T-helper 1 cell (primary cell): ENCODE measurements at regions not wholly inside any gene's neighbourhood (a gene's known extent, or its start where the extent isn't known, plus 50 kb on each side); places are given as distances from the start of the nearest gene placed in this dataset.
"Not testable (repeated sequence)": the region's sequence is repeated elsewhere in the genome, so short reads cannot be mapped to it uniquely, and the experiment has no call there.

Experiments
- DNase-seq, 5 donors: peaks; one replicate each; pipeline ENCODE4 v3.0.0-alpha.2; 2012 to 2020

DNA sequence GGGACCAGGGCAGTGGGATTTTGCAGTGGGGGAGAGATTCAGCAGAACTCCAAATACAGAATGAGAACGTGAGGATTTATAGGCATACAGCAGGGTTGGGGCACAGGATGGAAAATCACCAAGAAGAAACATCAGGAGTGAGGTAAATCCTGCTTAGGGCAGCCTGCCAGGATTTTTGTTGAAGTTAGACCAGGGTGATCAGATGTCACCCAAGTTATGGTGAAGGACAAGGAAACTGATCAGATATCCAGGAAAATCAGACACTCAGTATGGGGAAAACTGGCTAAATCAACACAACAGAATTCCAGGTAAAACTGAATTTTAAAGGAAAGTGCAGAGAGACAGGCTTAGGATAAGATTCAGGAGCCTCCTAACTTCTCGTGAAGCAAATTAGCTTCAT is 682.4 kb downstream of the TMEM121 start:
- no peak for DNase-seq

GRCh38 chr14:106209755-106210154 is 683.4 kb downstream of the TMEM121 start:
- peak in 3 of 5 donors; percentile 13 to 37 (median 31) for DNase-seq

DNA sequence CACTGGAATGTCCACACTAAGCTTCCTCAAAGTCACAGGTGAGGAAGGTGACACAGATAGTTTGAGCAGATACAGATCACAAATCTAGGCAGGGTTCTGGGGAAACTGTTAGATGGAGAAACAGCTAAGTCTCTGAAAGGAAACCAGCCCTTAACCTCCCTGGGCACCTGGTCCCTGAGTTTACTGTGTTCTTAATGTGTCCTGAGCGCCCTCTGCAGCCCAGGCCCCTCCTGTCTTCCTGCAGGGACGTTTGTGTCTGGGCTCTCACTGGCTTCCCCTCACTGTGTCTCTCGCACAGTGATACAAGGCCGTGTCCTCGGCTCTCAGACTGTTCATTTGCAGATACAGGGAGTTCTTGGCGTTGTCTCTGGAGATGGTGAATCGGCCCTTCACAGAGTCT is 684.3 kb downstream of the TMEM121 start:
- peak in 1 of 5 donors; percentile 8 for DNase-seq

- DNase-seq = no peak
Observed at GRCh38 chr14:106211334-106211900, 685.0 kb downstream of the TMEM121 start.

GRCh38 chr14:106215229-106215628 is 688.8 kb downstream of the TMEM121 start:
- no peak for DNase-seq

DNA sequence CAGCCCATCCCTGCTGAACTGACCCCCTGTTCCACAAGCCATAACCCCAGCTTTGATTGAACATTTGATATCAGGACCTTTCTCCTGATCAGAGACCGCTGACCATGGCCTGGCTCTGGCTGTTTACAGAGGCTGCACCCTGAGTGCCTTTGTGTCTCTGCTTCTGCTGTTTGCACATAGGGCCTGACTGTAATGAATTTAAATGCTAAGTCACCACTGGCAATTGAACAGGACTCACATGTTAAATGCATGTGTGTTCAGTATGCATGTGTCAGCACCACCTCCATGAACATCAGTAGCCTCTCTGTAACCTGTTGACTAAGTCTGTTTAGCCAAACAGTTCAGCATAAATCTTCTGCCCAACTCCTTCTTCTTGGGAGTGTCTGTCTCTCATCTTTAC is 690.3 kb downstream of the TMEM121 start:
- DNase-seq = no peak

DNA sequence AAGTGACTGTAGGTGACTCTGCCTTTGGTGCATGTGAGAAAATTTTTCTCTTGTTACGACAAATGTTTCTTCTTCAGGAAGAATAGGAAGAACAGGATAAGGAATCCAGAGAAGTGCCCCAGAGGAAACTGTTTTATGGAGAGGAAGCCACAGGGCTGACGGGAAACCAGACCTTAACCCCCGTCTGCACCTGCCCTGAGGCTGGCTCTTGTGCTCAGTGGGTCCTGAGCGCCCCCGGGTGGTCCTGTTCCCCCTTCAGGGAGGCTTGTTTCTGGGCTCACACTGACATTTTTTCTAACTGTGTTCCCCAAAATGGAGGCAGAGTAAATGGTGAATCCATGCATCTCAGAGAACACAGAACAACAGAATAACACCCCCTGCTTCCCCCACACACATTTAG is 691.8 kb downstream of the TMEM121 start:
- no peak for DNase-seq

- no peak for DNase-seq
Observed at GRCh38 chr14:106222311-106222710, 695.9 kb downstream of the TMEM121 start.

DNA sequence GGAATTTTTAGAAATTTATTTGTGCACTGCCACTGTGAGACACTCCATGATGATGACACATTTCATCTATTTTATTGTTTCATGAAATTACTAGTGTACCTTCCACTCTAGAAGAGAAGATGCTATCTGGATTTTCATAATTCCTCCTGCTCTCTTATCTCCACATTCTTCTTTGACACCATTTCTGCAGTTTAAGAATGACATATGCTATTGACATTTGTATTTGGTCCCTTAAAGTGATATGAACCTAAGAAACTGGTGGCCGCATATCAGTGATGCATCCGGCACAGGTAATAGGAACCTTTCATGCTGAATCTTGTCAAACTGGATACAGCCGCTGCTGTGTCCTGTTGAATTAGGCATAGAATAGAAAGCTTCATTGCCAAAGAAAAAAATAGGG is 696.3 kb downstream of the TMEM121 start:
- DNase-seq = no peak

GRCh38 chr14:106227793-106228192 is 701.4 kb downstream of the TMEM121 start:
- DNase-seq = no peak

GRCh38 chr14:106228541-106229158 is 702.3 kb downstream of the TMEM121 start:
- peak in 3 of 5 donors; percentile 6 to 31 (median 20) for DNase-seq

DNA sequence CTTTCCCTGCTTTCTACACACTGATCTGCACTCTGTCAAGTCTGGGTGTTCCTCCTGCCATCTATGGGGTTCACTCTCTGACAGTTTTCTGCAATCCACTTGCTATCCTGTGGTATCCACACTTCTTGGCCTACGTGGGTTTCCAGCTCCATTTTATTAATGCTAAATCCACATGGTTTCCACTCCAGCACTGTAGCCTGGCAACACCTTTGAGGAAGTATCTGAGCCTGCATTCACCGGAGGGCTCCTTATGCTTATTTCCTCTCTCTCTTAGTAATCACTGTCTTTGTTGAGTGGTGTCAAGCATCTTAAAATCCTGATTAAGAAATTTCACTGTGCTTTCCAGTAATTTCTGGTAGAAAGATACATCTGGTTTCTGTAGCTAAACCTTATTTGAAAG is 703.7 kb downstream of the TMEM121 start:
- DNase-seq = no peak

DNA sequence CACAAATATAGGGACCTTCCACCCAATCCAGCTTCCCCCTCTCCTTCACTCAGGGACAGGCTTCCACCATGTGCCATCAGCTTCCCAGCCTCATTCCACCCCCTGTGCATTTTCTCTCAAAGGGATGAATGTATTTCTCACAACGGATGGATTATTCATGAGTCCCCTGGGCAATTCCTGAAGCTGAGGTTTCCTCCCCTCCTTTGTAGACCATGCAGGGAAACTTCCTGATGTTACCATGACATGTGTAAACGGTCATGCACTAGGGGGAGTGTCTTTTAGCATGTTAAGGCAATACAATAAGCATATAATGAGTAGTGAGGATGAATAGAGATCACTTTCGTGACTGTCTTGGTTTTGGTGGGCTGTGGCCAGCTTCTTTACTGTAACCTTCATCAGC is 706.8 kb downstream of the TMEM121 start:
- DNase-seq = not testable (repeated sequence)

GRCh38 chr14:106234525-106235254 is 708.3 kb downstream of the TMEM121 start:
- peak in 1 of 5 donors; percentile 11 for DNase-seq

- DNase-seq = no peak
Observed at GRCh38 chr14:106235356-106236159, 709.2 kb downstream of the TMEM121 start.

- no peak for DNase-seq
Observed at GRCh38 chr14:106248321-106249192, 722.2 kb downstream of the TMEM121 start.

- not testable (repeated sequence) for DNase-seq
Observed at GRCh38 chr14:106253995-106254394, 727.6 kb downstream of the TMEM121 start.

- DNase-seq = peak in 4 of 5 donors; percentile 39 to 69 (median 56)
Observed at GRCh38 chr14:106257569-106257994, 731.2 kb downstream of the TMEM121 start.

GRCh38 chr14:106268013-106268727 is 741.8 kb downstream of the TMEM121 start:
- DNase-seq = peak; percentile 34 to 81 (median 66)

- DNase-seq = no peak
Observed at GRCh38 chr14:106269029-106269428, 742.6 kb downstream of the TMEM121 start.

DNA sequence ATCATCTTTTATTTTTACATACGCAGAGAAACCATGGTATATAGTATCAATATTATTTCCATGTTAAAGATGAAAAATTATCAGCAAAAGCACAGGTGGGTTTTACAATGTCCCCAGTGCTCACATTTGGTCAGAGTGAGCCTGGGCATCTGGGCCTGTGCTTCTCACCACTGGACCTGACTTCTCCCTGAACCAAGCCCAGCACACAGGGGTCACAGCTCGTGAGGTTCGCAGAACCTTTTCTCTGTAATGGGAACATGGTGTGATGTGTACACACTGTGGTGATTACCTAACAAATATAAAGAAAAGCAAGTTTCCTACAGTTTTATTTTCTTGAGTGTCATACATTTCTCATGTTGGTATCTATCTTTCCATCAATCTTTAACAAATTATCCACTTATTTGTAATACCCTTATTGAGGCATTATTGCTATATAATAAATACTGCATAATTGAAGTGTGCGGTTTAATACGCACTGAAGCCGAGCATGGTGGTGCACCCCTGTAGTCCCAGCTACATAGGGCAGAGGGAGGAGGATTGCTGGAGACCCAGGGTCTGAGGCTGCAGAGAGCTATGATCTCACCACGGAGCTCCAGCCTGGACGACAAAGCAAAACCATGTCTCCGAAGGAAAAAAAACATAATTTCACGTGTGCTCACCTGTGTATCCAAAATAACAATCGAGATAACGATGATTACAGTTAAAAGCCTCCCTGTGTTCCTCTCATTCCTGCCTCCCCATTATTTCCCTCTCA is 743.2 kb downstream of the TMEM121 start:
- no peak for DNase-seq
